ENCODE measurements at regions not wholly inside any gene's neighbourhood (a gene's known extent, or its start where the extent isn't known, plus 50 kb on each side); places are given as distances from the start of the nearest gene placed in this dataset.

DNA sequence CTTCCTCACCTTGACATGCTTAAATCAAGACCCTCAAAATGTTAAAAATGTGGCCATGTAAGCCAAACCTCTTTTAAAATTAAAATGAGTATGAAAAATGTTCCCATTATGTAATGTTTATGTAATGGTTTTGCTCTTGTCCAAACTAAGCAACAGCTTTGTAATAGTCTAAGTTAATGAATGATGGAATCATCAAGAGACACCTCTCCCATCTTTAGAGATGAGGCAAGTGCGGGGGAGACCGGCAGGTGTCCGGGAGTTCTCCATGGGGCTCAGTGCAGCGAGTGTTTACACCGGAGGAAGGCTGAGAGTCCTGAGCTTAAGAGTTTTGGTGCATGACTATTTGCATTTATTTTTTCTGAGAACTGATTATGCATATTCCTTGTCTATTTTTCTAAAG, 384.9 kb upstream of the RNF32 start:
- TF ChIP-seq, protein P1, sequence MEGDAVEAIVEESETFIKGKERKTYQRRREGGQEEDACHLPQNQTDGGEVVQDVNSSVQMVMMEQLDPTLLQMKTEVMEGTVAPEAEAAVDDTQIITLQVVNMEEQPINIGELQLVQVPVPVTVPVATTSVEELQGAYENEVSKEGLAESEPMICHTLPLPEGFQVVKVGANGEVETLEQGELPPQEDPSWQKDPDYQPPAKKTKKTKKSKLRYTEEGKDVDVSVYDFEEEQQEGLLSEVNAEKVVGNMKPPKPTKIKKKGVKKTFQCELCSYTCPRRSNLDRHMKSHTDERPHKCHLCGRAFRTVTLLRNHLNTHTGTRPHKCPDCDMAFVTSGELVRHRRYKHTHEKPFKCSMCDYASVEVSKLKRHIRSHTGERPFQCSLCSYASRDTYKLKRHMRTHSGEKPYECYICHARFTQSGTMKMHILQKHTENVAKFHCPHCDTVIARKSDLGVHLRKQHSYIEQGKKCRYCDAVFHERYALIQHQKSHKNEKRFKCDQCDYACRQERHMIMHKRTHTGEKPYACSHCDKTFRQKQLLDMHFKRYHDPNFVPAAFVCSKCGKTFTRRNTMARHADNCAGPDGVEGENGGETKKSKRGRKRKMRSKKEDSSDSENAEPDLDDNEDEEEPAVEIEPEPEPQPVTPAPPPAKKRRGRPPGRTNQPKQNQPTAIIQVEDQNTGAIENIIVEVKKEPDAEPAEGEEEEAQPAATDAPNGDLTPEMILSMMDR (IDR thresholded peaks at IDR 0.05) = no peak
- TF ChIP-seq POLR2A (IDR thresholded peaks at IDR 0.05) = no peak

All from esophagus squamous epithelium (tissue), 4 donors.